GM23338 (cell line): ENCODE measurements at regions not wholly inside any gene's neighbourhood (a gene's known extent, or its start where the extent isn't known, plus 50 kb on each side); places are given as distances from the start of the nearest gene placed in this dataset.

Source experiments
- ATAC-seq: fragments of 200-7000 bp; cut with Tn5 transposase; 3 replicates; pipeline ENCODE4 v1.9.1; 2020
- DNase-seq: peaks from one replicate; pipeline ENCODE4 v3.0.0-alpha.2; 2015; ENCODE audit warnings: low spot score
- H2AFZ ChIP-seq: fragments of 200-600 bp; sonication (generic); 2 replicates; pipeline ENCODE4 v1.8.0; 2016; ENCODE audit warnings: antibody characterized with exemption, mild to moderate bottlenecking, moderate library complexity
- H3F3A ChIP-seq: fragments of 200-600 bp; sonication (generic); replicated peaks from 2 replicates; pipeline ENCODE4 v1.8.0; 2017; ENCODE audit warnings: antibody characterized with exemption, mixed run types, low read depth
- H3K27ac ChIP-seq: fragments of 200-600 bp; sonication (generic); 2 replicates; pipeline ENCODE4 v1.6.1; 2016; ENCODE audit warnings: low read depth
- H3K27me3 ChIP-seq: fragments of 200-600 bp; sonication (generic); 2 replicates; pipeline ENCODE4 v1.8.0; 2016; ENCODE audit warnings: mild to moderate bottlenecking, mixed run types, moderate library complexity; ENCODE audit not compliant: insufficient read depth
- H3K36me3 ChIP-seq: fragments of 200-600 bp; sonication (generic); 2 replicates; pipeline ENCODE4 v1.8.0; 2016; ENCODE audit warnings: mild to moderate bottlenecking; ENCODE audit not compliant: insufficient read depth
- H3K4me1 ChIP-seq: fragments of 200-600 bp; sonication (generic); 2 replicates; pipeline ENCODE4 v1.8.0; 2016; ENCODE audit warnings: mild to moderate bottlenecking, moderate library complexity; ENCODE audit not compliant: insufficient read depth
- H3K4me2 ChIP-seq: fragments of 200-600 bp; sonication (generic); 2 replicates; pipeline ENCODE4 v1.7.1; 2017; ENCODE audit warnings: mixed run types
- H3K4me3 ChIP-seq: fragments of 200-600 bp; sonication (generic); 2 replicates; pipeline ENCODE4 v1.6.1; 2016; ENCODE audit warnings: mixed run types
- H3K79me2 ChIP-seq: fragments of 200-600 bp; sonication (generic); replicated peaks from 2 replicates; pipeline ENCODE4 v1.8.0; 2017; ENCODE audit warnings: mild to moderate bottlenecking; ENCODE audit not compliant: insufficient read depth
- H3K9me2 ChIP-seq: fragments of 200-600 bp; sonication (generic); 2 replicates; pipeline ENCODE4 v1.8.0; 2017; ENCODE audit not compliant: insufficient read depth
- H4K20me1 ChIP-seq: fragments of 200-600 bp; sonication (generic); replicated peaks from 2 replicates; pipeline ENCODE4 v1.8.0; 2017; ENCODE audit warnings: mild to moderate bottlenecking; ENCODE audit not compliant: insufficient read depth
- H3K27ac Mint-ChIP-seq: 2 replicates; pipeline ENCODE4 v1.8.0; 2020; ENCODE audit warnings: inconsistent platforms, mild to moderate bottlenecking, moderate library complexity, mixed read lengths
- H3K27me3 Mint-ChIP-seq: 3 replicates; pipeline ENCODE4 v1.8.0; 2022; ENCODE audit warnings: low read depth, mild to moderate bottlenecking, moderate library complexity, mixed read lengths, inconsistent platforms; ENCODE audit not compliant: insufficient read depth, poor library complexity
- H3K36me3 Mint-ChIP-seq: 3 replicates; pipeline ENCODE4 v1.8.0; 2021; ENCODE audit warnings: low read depth, mild to moderate bottlenecking, inconsistent platforms, moderate library complexity, mixed read lengths
- H3K4me1 Mint-ChIP-seq: 3 replicates; pipeline ENCODE4 v1.8.0; 2020; ENCODE audit warnings: mild to moderate bottlenecking, inconsistent platforms, mixed read lengths
- H3K4me3 Mint-ChIP-seq: 3 replicates; pipeline ENCODE4 v1.8.0; 2021; ENCODE audit warnings: moderate library complexity, mild to moderate bottlenecking, inconsistent platforms, mixed read lengths
- H3K9me3 Mint-ChIP-seq: 3 replicates; pipeline ENCODE4 v1.8.0; 2020; ENCODE audit warnings: moderate library complexity, mild to moderate bottlenecking, inconsistent platforms, mixed read lengths
- CREB1 ChIP-seq: fragments of 250-450 bp; sonication (Bioruptor Pico); IDR thresholded peaks from 2 replicates; pipeline ENCODE4 v1.5.0; 2020; ENCODE audit warnings: low read depth, mild to moderate bottlenecking, moderate library complexity
- CTCF ChIP-seq, 2 experiments: fragments of 200-600 bp in 1 of 2; sonication (generic) in 1 of 2; conservative IDR thresholded peaks; 2 replicates each; pipeline versions ENCODE4 v1.5.1 to v1.6.1; 2016 to 2017; ENCODE audit warnings: antibody characterized with exemption in 2 of 2, low read depth in 2 of 2, mild to moderate bottlenecking in 2 of 2, moderate library complexity in 1 of 2
- EZH2 ChIP-seq: fragments of 200-600 bp; sonication (generic); IDR thresholded peaks from one replicate; pipeline ENCODE4 v1.8.0; 2017; ENCODE audit warnings: antibody characterized with exemption, mild to moderate bottlenecking, low read depth; ENCODE audit not compliant: unreplicated experiment
- EZH2phosphoT487 ChIP-seq: fragments of 200-600 bp; sonication (generic); IDR thresholded peaks from one replicate; pipeline ENCODE4 v1.8.1; 2018; ENCODE audit warnings: antibody characterized with exemption; ENCODE audit not compliant: unreplicated experiment
- JUNB ChIP-seq: IDR thresholded peaks from one replicate; pipeline ENCODE4 v1.6.1; 2016; ENCODE audit warnings: antibody characterized with exemption; ENCODE audit not compliant: unreplicated experiment
- NANOG ChIP-seq: IDR thresholded peaks from 2 replicates; pipeline ENCODE4 v1.6.1; 2016; ENCODE audit warnings: antibody characterized with exemption, borderline replicate concordance
- POLR2AphosphoS5 ChIP-seq: IDR thresholded peaks from 2 replicates; pipeline ENCODE4 v1.6.1; 2016; ENCODE audit warnings: antibody characterized with exemption, low read depth
- REST ChIP-seq: IDR thresholded peaks from one replicate; pipeline ENCODE4 v1.6.1; 2018; ENCODE audit warnings: antibody characterized with exemption; ENCODE audit not compliant: unreplicated experiment
- STAT1 ChIP-seq: IDR thresholded peaks from one replicate; pipeline ENCODE4 v1.6.1; 2016; ENCODE audit warnings: antibody characterized with exemption; ENCODE audit not compliant: unreplicated experiment
- ZNF114 ChIP-seq: fragments of 250-450 bp; sonication (Bioruptor Pico); IDR thresholded peaks from 2 replicates; pipeline ENCODE4 v1.5.0; 2020; ENCODE audit warnings: mild to moderate bottlenecking, moderate library complexity
- ZNF462 ChIP-seq: fragments of 250-450 bp; sonication (Bioruptor Pico); IDR thresholded peaks from 2 replicates; pipeline ENCODE4 v1.5.0; 2020; ENCODE audit warnings: mild to moderate bottlenecking, moderate library complexity

- TF ChIP-seq REST (no peak), ZNF114 (CRISPR knock-in tag) (no peak), EZH2 (no peak), CREB1 (CRISPR knock-in tag) (no peak), CTCF (conservative IDR thresholded peaks at IDR 0.05; ENCODE audit: low read depth in 2 of 2) (no peak), NANOG (no peak), POLR2AphosphoS5 (no peak), STAT1 (no peak), JUNB (no peak)
Observed at GRCh38 chr7:35355911-35356310, 102.0 kb upstream of the TBX20 start (continued).

- Histone ChIP-seq H3F3A (no peaks in the 10 kb centered on the region), H3K27me3 (no peaks in the 10 kb centered on the region), H3K27ac (no peak overlapping the region), H3K9me2 (no peaks in the 10 kb centered on the region), H3K4me3 (no peak overlapping the region), H3K36me3 (no peaks in the 10 kb centered on the region), H3K79me2 (no peaks in the 10 kb centered on the region), H3K4me1 (no peaks in the 10 kb centered on the region), H4K20me1 (no peaks in the 10 kb centered on the region), H3K4me2 (no peak overlapping the region), H2AFZ (0 out of 2 replicates have a peak overlapping the region, but pooled peaks have one; percentile 34)
- DNase-seq (no peak), ATAC-seq (no peak)
- peaks cover 10% of the 10 kb centered on the region for H3K4me1 Mint-ChIP-seq
- H3K4me3 Mint-ChIP-seq, result no peak overlapping the region
- no peak overlapping the region for H3K27ac Mint-ChIP-seq
- peaks cover 2% of the 10 kb centered on the region for H3K27me3 Mint-ChIP-seq
- no peaks in the 10 kb centered on the region for H3K9me3 Mint-ChIP-seq
- no peaks in the 10 kb centered on the region for H3K36me3 Mint-ChIP-seq
- no peak for TF ChIP-seq JUNB
- no peak for TF ChIP-seq NANOG
- TF ChIP-seq ZNF462 (CRISPR knock-in tag), result no peak
- TF ChIP-seq EZH2phosphoT487, result no peak
- TF ChIP-seq CREB1 (CRISPR knock-in tag), result no peak
- no peak for TF ChIP-seq POLR2AphosphoS5
- TF ChIP-seq CTCF (conservative IDR thresholded peaks at IDR 0.05; ENCODE audit: low read depth in 2 of 2), result no peak
Observed at GRCh38 chr7:35355199-35355598, 101.3 kb upstream of the TBX20 start.
